DND-41 (cell line): ENCODE measurements at regions not wholly inside any gene's neighbourhood (a gene's known extent, or its start where the extent isn't known, plus 50 kb on each side); places are given as distances from the start of the nearest gene placed in this dataset.

Source experiments
- EZH2 ChIP-seq: IDR thresholded peaks from 3 replicates; pipeline ENCODE4 v1.6.1; 2012; ENCODE audit warnings: borderline replicate concordance, low read depth, mild to moderate bottlenecking, moderate library complexity, low read length, inconsistent platforms; ENCODE audit not compliant: severe bottlenecking
- TF ChIP-seq, protein P1 (sequence below): IDR thresholded peaks from 2 replicates; pipeline ENCODE4 v1.5.1; 2012; ENCODE audit warnings: borderline replicate concordance, low read length, moderate library complexity, mild to moderate bottlenecking; ENCODE audit not compliant: poor library complexity, severe bottlenecking; ENCODE audit errors: extremely low read depth

DNA sequence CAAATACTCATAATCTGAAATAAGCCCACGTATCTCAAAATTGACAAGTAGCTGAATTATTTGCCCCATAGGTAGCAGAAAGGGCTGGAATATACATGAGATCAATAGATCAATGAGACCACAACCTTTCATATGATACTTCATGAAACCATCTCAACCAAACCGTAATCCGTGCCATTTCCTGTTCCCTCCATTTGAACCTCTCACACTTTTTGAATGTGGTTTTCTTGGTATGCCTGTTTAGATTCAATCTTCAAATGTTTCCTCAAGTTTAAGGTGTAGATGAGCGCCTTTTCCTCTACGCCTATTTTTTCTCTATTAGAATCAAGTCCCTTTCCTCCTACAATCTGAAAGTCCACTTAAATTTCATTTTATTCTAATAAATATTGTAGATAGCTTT is 805.5 kb downstream of the EFNA5 start:
- TF ChIP-seq, protein P1, sequence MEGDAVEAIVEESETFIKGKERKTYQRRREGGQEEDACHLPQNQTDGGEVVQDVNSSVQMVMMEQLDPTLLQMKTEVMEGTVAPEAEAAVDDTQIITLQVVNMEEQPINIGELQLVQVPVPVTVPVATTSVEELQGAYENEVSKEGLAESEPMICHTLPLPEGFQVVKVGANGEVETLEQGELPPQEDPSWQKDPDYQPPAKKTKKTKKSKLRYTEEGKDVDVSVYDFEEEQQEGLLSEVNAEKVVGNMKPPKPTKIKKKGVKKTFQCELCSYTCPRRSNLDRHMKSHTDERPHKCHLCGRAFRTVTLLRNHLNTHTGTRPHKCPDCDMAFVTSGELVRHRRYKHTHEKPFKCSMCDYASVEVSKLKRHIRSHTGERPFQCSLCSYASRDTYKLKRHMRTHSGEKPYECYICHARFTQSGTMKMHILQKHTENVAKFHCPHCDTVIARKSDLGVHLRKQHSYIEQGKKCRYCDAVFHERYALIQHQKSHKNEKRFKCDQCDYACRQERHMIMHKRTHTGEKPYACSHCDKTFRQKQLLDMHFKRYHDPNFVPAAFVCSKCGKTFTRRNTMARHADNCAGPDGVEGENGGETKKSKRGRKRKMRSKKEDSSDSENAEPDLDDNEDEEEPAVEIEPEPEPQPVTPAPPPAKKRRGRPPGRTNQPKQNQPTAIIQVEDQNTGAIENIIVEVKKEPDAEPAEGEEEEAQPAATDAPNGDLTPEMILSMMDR: no peak
- no peak for TF ChIP-seq EZH2
